ENCODE measurements at regions not wholly inside any gene's neighbourhood (a gene's known extent, or its start where the extent isn't known, plus 50 kb on each side); places are given as distances from the start of the nearest gene placed in this dataset.

GRCh38 chr11:86119077-86119476, 50.2 kb upstream of the PICALM start:
- no peak for DNase-seq (ENCODE audit: low spot score)
